ACC112 (cell line): ENCODE measurements at regions not wholly inside any gene's neighbourhood (a gene's known extent, or its start where the extent isn't known, plus 50 kb on each side); places are given as distances from the start of the nearest gene placed in this dataset.
"Not testable (repeated sequence)": the region's sequence is repeated elsewhere in the genome, so short reads cannot be mapped to it uniquely, and the experiment has no call there.

ENCODE experiments used
- H2AFZ ChIP-seq: fragments of 200-600 bp; sonication (generic); one replicate; pipeline ENCODE4 v1.6.0; 2017; ENCODE audit warnings: antibody characterized with exemption, low read length; ENCODE audit not compliant: unreplicated experiment
- H3K27ac ChIP-seq: fragments of 200-600 bp; sonication (generic); 2 replicates; pipeline ENCODE4 v1.5.1; 2014; ENCODE audit warnings: low read depth, mild to moderate bottlenecking, antibody characterized with exemption, low read length, moderate library complexity
- H3K27me3 ChIP-seq: fragments of 200-600 bp; sonication (generic); 2 replicates; pipeline ENCODE4 v1.6.1; 2014; ENCODE audit warnings: mild to moderate bottlenecking, antibody characterized with exemption, low read length, moderate library complexity, mixed read lengths; ENCODE audit not compliant: insufficient read depth
- H3K36me3 ChIP-seq: fragments of 200-600 bp; sonication (generic); 2 replicates; pipeline ENCODE4 v1.6.1; 2016; ENCODE audit warnings: mild to moderate bottlenecking, antibody characterized with exemption, low read length, moderate library complexity, mixed read lengths; ENCODE audit not compliant: insufficient read depth
- H3K4me1 ChIP-seq: fragments of 200-600 bp; sonication (generic); one replicate; pipeline ENCODE4 v1.6.1; 2016; ENCODE audit warnings: low read length, mixed read lengths; ENCODE audit not compliant: insufficient read depth, unreplicated experiment, control insufficient read depth
- H3K4me3 ChIP-seq: fragments of 200-600 bp; sonication (generic); 2 replicates; pipeline ENCODE4 v1.5.1; 2014; ENCODE audit warnings: mild to moderate bottlenecking, low read depth, low read length
- H3K79me2 ChIP-seq: fragments of 200-600 bp; sonication (generic); one replicate; pipeline ENCODE4 v1.6.0; 2016; ENCODE audit warnings: low read length; ENCODE audit not compliant: control insufficient read depth, unreplicated experiment, insufficient read depth

DNA sequence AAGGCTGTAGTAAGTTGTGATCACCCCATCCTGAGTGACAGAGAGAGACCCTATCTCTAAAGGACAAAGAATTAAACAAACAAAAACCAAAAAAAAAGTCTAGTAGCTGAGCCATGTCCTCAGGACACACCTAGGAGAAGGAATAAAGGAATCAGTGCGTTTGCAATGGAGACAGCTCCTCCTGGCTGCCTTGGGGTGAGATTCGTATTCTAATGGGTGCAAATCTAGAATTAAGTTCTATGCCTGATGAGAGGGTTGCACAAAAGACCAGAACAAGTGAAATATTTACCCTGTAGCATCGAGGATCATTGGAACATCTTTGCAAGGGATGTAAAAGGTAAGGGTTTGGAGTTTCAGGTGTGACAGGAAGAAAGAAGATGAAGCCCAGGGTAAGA is 70.3 kb upstream of the BMAL1 start:
- no peaks in the 10 kb centered on the region for H3K36me3 ChIP-seq
- peak overlapping the region; percentile 88 for H2AFZ ChIP-seq
- H3K27ac ChIP-seq, result peak overlapping the region; percentile 79
- H3K4me3 ChIP-seq, result peak overlapping the region; percentile 65; the same call in 1 of the 2 replicates
- H3K79me2 ChIP-seq, result no peaks in the 10 kb centered on the region
- no peaks in the 10 kb centered on the region for H3K27me3 ChIP-seq
- H3K4me1 ChIP-seq, result peaks cover 28% of the 10 kb centered on the region

DNA sequence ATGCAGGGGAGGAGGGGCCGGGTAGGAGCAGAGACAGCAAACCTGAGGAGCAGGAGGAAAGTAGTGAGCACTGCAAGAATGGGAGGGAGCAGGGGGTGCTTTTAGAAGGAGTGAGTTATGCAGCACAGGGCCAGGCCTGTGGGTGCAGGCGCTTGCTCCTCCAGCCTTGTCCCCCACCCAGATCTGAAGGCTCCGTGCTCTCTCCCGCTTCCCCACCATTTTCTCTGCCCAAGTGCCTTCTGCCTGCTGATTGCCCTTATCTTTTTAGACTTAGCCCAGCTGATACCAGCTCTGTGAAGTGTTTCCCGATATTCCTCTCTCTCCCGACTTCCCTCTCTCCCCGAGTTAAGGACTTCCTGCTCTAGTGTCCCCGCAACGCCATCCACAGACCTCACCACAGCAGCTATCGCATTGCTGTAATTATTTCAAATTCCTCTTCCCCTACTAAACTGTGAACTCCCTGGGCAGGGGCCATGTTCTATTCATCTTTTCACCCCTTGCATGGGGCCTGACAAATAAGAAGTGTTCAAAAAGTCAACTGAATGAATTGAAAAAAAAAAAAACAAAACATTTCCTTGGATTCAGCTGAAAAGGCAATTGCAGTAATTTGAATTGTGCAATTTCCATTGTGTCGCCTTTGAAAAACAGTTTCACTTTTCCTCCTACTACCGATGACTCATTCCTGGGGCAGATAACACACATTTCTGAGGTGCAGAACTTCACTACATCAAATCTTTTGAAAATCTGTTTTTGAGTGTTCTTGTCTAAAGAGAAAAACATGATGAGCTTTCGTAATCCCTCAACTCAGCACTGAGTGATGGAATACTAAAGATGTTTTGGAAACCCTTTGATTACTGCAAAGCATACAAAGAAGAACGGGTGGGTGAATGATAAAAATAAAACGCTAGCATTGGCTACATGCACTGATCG is 69.7 kb upstream of the BMAL1 start:
- peak overlapping the region; percentile 65 for H3K4me3 ChIP-seq
- no peaks in the 10 kb centered on the region for H3K27me3 ChIP-seq
- H3K36me3 ChIP-seq, result no peaks in the 10 kb centered on the region
- H3K27ac ChIP-seq, result peak overlapping the region; percentile 79
- H3K4me1 ChIP-seq, result peaks cover 29% of the 10 kb centered on the region
- peak overlapping the region; percentile 88 for H2AFZ ChIP-seq
- no peaks in the 10 kb centered on the region for H3K79me2 ChIP-seq

DNA sequence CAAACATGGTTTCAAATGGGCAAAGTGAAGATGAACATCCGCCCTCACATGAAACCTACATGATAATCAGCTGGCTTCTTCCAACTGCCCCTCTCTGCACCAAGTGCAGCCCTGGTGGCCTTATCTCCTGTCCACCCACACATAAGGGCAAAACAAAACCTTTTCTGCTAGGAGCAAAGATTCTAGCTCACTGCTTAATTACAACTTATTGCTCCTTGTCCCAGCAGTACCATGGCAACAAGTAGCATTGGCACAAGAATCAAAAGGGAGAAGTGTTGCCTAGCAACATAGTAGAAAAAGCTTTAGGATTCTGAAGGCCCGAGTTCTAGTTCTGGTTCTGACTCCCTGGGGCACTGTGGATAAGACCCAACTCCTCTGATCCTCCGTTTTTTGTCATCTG is 68.7 kb upstream of the BMAL1 start:
- no peaks in the 10 kb centered on the region for H3K36me3 ChIP-seq
- H3K4me3 ChIP-seq, result peak overlapping the region; percentile 65; the same call in 1 of the 2 replicates
- no peak overlapping the region for H2AFZ ChIP-seq
- H3K27ac ChIP-seq, result peak overlapping the region; percentile 79
- no peaks in the 10 kb centered on the region for H3K79me2 ChIP-seq
- peaks cover 34% of the 10 kb centered on the region for H3K4me1 ChIP-seq
- no peaks in the 10 kb centered on the region for H3K27me3 ChIP-seq

DNA sequence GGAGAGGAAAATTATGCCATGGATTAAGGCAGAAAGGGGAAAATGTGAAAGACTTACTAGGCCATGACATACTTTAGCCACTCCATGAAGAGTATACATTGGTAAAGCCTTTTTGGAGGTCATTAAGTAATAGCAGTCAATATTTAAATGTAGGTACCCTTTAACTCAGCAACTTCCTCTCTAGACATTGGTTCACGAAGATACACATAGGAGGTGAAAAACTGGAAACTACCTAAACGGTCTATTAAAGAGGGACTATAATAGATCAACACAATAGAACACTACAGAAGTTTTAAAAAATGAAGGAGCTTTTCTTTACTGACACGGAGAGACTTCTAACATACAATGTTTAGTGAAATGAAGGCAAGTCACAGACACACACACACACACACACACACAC is 68.2 kb upstream of the BMAL1 start:
- Histone ChIP-seq H3K27me3 (no peaks in the 10 kb centered on the region), H2AFZ (no peak overlapping the region), H3K36me3 (no peaks in the 10 kb centered on the region), H3K27ac (peak overlapping the region; percentile 79), H3K4me3 (no peak overlapping the region), H3K4me1 (peaks cover 39% of the 10 kb centered on the region), H3K79me2 (no peaks in the 10 kb centered on the region)

DNA sequence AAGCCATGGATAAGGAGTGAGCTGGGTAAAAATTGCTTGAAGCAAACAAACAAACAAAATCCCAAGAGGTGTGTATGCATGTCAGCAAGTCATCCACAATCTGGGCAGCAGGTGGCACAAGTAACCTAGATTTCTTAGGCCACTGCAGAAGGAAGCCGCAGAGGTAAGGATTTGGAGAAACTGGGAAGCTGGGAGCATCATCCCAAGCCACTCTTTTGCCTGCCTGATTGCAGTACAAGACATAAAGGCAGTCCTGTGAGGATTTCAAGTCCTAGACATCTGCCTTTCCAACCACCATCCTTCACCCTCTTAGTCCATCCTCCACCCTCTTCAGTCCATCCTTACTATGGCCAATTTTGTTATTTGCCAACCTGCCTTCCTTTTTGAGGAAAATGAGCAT is 67.2 kb upstream of the BMAL1 start:
- no peaks in the 10 kb centered on the region for H3K27me3 ChIP-seq
- peak overlapping the region; percentile 7 for H2AFZ ChIP-seq

DNA sequence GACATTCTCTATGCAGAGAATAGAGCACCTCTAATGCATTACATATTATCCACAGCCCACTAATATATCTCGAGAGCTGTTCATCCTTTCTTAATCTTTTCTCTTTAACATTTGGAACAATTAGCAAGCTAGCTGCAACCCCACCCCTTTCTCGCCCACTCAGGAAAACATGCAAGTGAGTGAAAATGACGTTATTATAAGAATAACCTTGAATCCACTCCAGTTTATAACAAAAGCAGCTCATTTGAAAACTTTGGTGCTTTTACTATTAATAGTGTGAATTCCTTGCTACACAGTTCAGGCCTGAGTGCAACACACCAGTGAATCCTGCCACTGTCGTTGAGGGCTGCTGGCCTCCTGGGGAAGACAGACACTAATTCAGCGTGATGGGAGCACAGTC is 63.3 kb upstream of the BMAL1 start:
- Histone ChIP-seq H3K27ac (peak overlapping the region; percentile 99), H3K4me1 (peaks cover 46% of the 10 kb centered on the region), H2AFZ (peak overlapping the region; percentile 53), H3K27me3 (no peaks in the 10 kb centered on the region), H3K36me3 (no peaks in the 10 kb centered on the region), H3K79me2 (no peaks in the 10 kb centered on the region), H3K4me3 (no peak overlapping the region)

More for the DNA sequence above, 67.2 kb upstream of the BMAL1 start:
- Histone ChIP-seq H3K36me3 (no peaks in the 10 kb centered on the region), H3K27ac (no peak overlapping the region), H3K4me3 (no peak overlapping the region), H3K4me1 (peaks cover 49% of the 10 kb centered on the region), H3K79me2 (no peaks in the 10 kb centered on the region)

DNA sequence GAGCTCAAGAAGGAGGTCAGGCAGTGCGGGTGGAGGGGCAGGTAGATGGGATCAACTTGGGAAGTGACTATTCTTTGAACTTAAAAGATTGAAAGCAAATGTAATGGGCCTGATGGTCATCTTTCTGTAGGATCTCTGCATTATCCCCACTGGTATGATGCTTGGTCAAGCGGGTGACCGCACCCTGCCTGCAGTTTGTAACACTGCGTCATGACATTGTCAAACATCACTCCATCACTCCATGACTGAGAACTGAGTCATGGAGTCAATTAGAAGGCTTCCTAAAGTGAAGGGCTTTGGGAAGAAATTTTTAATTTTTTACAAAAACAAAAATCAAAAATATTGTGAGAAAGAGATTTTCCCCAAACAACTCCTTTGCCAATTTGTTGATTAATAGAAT is 62.4 kb upstream of the BMAL1 start:
- Histone ChIP-seq H3K4me1 (peaks cover 41% of the 10 kb centered on the region), H2AFZ (peak overlapping the region; percentile 53), H3K27me3 (no peaks in the 10 kb centered on the region), H3K27ac (peak overlapping the region; percentile 99), H3K4me3 (peak overlapping the region; percentile 38; the same call in 1 of the 2 replicates), H3K79me2 (no peaks in the 10 kb centered on the region), H3K36me3 (no peaks in the 10 kb centered on the region)

DNA sequence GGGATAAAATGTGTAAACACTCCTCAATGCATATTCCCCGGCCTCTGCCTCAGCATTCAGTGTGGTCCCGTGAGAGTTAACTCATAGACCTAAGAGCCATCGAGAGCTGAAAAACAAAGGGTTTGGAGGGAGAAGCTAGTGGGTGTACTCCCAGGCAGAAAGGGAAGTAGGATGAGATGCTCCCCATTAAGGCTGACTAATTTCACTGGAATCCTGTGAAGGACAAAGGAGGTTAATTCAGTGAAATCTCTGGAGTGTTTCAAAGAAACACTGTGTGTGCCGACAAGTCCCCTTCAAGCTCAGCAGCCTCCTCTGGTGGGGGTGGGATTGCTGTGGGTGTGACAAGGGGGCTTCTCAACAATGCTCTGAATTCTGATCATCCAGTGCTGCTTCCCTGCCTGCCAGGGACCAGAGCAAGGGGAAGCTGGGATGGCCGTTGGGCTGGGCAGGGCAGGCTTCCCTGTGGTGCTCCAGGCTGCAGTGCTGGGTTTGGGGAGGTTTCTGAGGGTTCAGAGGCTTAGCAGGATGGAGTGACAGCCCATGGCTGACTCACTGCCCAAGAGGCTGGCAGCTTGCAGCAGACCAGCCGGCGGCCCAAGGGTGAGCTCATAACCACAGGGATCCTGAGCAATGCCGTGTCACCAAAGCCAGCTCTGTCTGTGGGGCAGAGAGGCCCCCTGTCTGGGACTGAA is 61.4 kb upstream of the BMAL1 start:
- H2AFZ ChIP-seq, result peak overlapping the region; percentile 66
- peak overlapping the region; percentile 60 for H3K4me3 ChIP-seq
- H3K27ac ChIP-seq, result peak overlapping the region; percentile 99
- H3K36me3 ChIP-seq, result no peaks in the 10 kb centered on the region
- no peaks in the 10 kb centered on the region for H3K27me3 ChIP-seq
- H3K79me2 ChIP-seq, result no peaks in the 10 kb centered on the region
- peaks cover 37% of the 10 kb centered on the region for H3K4me1 ChIP-seq

DNA sequence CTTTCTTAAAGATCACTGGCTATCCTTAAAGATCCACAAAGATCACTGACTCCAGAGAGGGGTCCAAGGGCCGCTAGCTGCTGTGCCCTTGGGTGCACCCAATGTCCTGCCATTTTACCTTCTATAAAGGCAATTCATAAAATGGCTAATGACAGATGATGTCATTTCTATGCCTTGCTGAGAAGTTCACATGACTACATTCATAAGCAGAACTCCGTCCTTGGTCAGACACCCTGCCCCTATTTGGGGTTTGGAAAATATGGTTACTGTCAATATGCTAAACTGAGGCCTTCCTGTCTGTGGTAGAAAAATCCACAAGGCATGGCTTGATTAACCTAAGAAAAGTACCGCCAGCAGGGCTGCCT is 60.9 kb upstream of the BMAL1 start:
- Histone ChIP-seq H3K4me1 (peaks cover 37% of the 10 kb centered on the region), H3K36me3 (no peaks in the 10 kb centered on the region), H3K27ac (peak overlapping the region; percentile 99), H3K79me2 (no peaks in the 10 kb centered on the region), H2AFZ (peak overlapping the region; percentile 66), H3K27me3 (no peaks in the 10 kb centered on the region), H3K4me3 (peak overlapping the region; percentile 60)

DNA sequence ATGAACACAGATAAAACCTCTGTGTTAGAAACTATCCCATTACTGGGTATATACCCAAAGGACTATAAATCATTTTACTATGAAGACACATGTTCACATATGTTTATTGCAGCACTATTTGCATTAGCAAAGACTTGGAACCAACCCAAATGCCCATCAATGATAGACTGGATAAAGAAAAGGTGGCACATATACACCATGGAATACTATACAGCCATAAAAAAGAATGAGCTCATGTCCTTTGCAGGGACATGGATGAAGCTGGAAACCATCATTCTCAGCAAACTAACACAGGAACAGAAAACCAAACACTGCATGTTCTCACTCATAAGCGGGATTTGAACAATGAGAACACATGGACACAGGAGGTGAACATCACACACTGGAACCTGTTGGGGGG is 58.9 kb upstream of the BMAL1 start:
- H3K4me1 ChIP-seq, result peaks cover 45% of the 10 kb centered on the region
- H3K79me2 ChIP-seq, H3K27ac ChIP-seq, H2AFZ ChIP-seq, H3K4me3 ChIP-seq, H3K36me3 ChIP-seq, H3K27me3 ChIP-seq: not testable (repeated sequence)
